ENCODE measurements at regions not wholly inside any gene's neighbourhood (a gene's known extent, or its start where the extent isn't known, plus 50 kb on each side); places are given as distances from the start of the nearest gene placed in this dataset.

GRCh38 chr5:156271569-156271968 is 55.4 kb upstream of the SGCD start:
- TF ChIP-seq TOX (CRISPR knock-in tag; IDR thresholded peaks at IDR 0.05; ENCODE audit: borderline replicate concordance): no peak
- no peak for TF ChIP-seq ZNF565 (CRISPR knock-in tag; conservative IDR thresholded peaks at IDR 0.05; ENCODE audit: low read depth)
- no peak for TF ChIP-seq ZFP3 (CRISPR knock-in tag; IDR thresholded peaks at IDR 0.05)
- TF ChIP-seq RARB (CRISPR knock-in tag; IDR thresholded peaks at IDR 0.05): no peak
- no peak for TF ChIP-seq ZFP30 (CRISPR knock-in tag; IDR thresholded peaks at IDR 0.05)
- no peak for TF ChIP-seq ESRRG (CRISPR knock-in tag; IDR thresholded peaks at IDR 0.05)
- TF ChIP-seq CSRNP3 (CRISPR knock-in tag; IDR thresholded peaks at IDR 0.05): no peak
- TF ChIP-seq ARNTL (CRISPR knock-in tag; IDR thresholded peaks at IDR 0.05; ENCODE audit: borderline replicate concordance, low read depth): no peak
- no peak for TF ChIP-seq TSHZ2 (CRISPR knock-in tag; IDR thresholded peaks at IDR 0.05)

Data from SK-N-SH treated with all-trans-retinoic acid at 6 μM for 48 hours (cell line).